ENCODE measurements at regions not wholly inside any gene's neighbourhood (a gene's known extent, or its start where the extent isn't known, plus 50 kb on each side); places are given as distances from the start of the nearest gene placed in this dataset.
A peak's percentile ranks its signal among the peaks of the same experiment; 100 is the strongest.

DNA sequence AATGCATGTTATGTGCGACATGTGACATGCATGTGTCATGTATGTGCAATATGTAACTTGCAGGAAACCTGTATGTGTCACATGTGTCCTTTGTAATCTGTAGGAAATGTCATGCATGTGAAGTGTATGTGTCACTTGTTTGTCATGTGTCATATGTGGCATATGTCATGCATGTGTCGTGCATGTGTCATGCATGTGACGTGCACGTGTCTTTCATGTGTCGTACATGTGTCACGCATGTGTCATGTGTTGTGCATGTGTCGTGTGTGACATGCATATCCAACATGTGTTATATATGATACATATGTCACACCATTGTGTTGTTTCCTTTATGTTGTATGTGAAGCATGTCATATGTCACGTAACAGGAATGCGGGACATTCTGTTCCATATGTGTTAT, 2153.2 kb upstream of the PIK3C3 start:
- peaks cover 0 to 6% of the 10 kb centered on the region in 2 donors for H3K27me3 Mint-ChIP-seq
- ATAC-seq (replicated peaks in 1 of 4) (no peak), DNase-seq (no peak)
- no peak overlapping the region for H3K4me3 Mint-ChIP-seq
- no peaks in the 10 kb centered on the region for H3K36me3 ChIP-seq (ENCODE audit: control insufficient read depth in 2 of 2, extremely low read depth in 1 of 2, insufficient read depth in 1 of 2, low read length in 1 of 2)
- H3K4me3 ChIP-seq (ENCODE audit: control insufficient read depth in 1 of 2, extremely low read depth in 1 of 2, low read length in 1 of 2) = no peak overlapping the region
- no peaks in the 10 kb centered on the region for H3K36me3 Mint-ChIP-seq
- H3K27ac ChIP-seq (ENCODE audit: low read length) = no peak overlapping the region
- H3K9me3 ChIP-seq = peaks cover 3% of the 10 kb centered on the region
- CTCF ChIA-PET = no interaction called here
- H3K27ac Mint-ChIP-seq = no peak overlapping the region
- H3K4me1 ChIP-seq (ENCODE audit: control insufficient read depth in 1 of 2, extremely low read depth in 1 of 2, insufficient read depth in 2 of 2, low read length in 2 of 2) = peaks cover 0 to 2% of the 10 kb centered on the region in 2 experiments
- POLR2A ChIA-PET = no interaction called here
- peaks cover 8 to 15% (median 11%) of the 10 kb centered on the region in 3 donors for H3K9me3 Mint-ChIP-seq
- WGBS (ENCODE audit: insufficient coverage) = 94% methylated on average over 7 of the region's 9 CpGs
- H3K4me1 Mint-ChIP-seq = peaks cover 0 to 3% (median 3%) of the 10 kb centered on the region in 3 donors
- H3K27me3 ChIP-seq (replicated peaks in 1 of 2; ENCODE audit: control insufficient read depth in 2 of 2, extremely low read depth in 1 of 2, insufficient read depth in 2 of 2, low read length in 1 of 2) = peaks cover 0 to 3% of the 10 kb centered on the region in 2 experiments

GRCh38 chr18:39801010-39801409, 2154.0 kb upstream of the PIK3C3 start:
- ATAC-seq (replicated peaks in 1 of 4) = no peak
- Histone ChIP-seq H3K4me3 (ENCODE audit: control insufficient read depth in 1 of 2, extremely low read depth in 1 of 2, low read length in 1 of 2) (no peak overlapping the region), H3K4me1 (ENCODE audit: control insufficient read depth in 1 of 2, extremely low read depth in 1 of 2, insufficient read depth in 2 of 2, low read length in 2 of 2) (peaks cover 0 to 4% of the 10 kb centered on the region in 2 experiments), H3K27me3 (replicated peaks in 1 of 2; ENCODE audit: control insufficient read depth in 2 of 2, extremely low read depth in 1 of 2, insufficient read depth in 2 of 2, low read length in 1 of 2) (peaks cover 0 to 3% of the 10 kb centered on the region in 2 experiments), H3K27ac (ENCODE audit: low read length) (no peak overlapping the region), H3K9me3 (peaks cover 3% of the 10 kb centered on the region), H3K36me3 (ENCODE audit: control insufficient read depth in 2 of 2, extremely low read depth in 1 of 2, insufficient read depth in 1 of 2, low read length in 1 of 2) (no peaks in the 10 kb centered on the region)
- Mint-ChIP-seq H3K9me3 (peaks cover 7 to 15% (median 8%) of the 10 kb centered on the region in 3 donors), H3K4me1 (peaks cover 0 to 3% (median 3%) of the 10 kb centered on the region in 3 donors), H3K27me3 (peaks cover 0 to 6% of the 10 kb centered on the region in 2 donors), H3K36me3 (no peaks in the 10 kb centered on the region), H3K27ac (no peak overlapping the region), H3K4me3 (no peak overlapping the region)
- no peak for DNase-seq
- ChIA-PET POLR2A (no interaction called here), CTCF (no interaction called here)
- 95% methylated on average over 15 of the region's 15 CpGs for WGBS (ENCODE audit: insufficient coverage)

DNA sequence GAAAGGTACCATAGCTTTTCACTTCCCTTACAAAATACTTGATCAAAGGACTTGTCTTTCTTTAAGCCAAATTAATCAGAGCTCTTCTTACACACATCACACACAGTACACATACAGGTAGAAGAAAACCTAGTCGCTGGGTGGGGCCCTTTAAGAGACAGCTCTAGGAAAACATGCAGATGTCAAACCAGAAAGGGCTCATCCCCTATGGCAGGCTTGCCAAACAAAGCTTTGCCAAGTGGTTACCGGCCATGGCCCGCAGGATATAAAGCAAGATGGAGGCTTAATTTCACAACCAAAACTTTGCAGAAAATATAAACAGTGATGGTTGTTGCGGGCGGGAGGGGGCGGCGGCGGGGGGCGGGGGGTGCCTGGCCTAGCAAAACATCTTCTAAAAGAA, 2156.0 kb upstream of the PIK3C3 start:
- 20% methylated on average over 1 of the region's 9 CpGs for WGBS (ENCODE audit: insufficient coverage)
- Mint-ChIP-seq H3K9me3 (peaks cover 8 to 12% (median 10%) of the 10 kb centered on the region in 3 donors), H3K27me3 (peaks cover 0 to 6% of the 10 kb centered on the region in 2 donors), H3K4me1 (peaks cover 0 to 3% (median 3%) of the 10 kb centered on the region in 3 donors), H3K4me3 (peak overlapping the region; percentile 50 to 57 (median 52)), H3K36me3 (no peaks in the 10 kb centered on the region), H3K27ac (no peak overlapping the region)
- H3K36me3 ChIP-seq (ENCODE audit: control insufficient read depth in 2 of 2, extremely low read depth in 1 of 2, insufficient read depth in 1 of 2, low read length in 1 of 2) = no peaks in the 10 kb centered on the region
- no peak overlapping the region for H3K27ac ChIP-seq (ENCODE audit: low read length)
- DNase-seq (no peak), ATAC-seq (replicated peaks in 1 of 4) (no peak)
- H3K27me3 ChIP-seq (replicated peaks in 1 of 2; ENCODE audit: control insufficient read depth in 2 of 2, extremely low read depth in 1 of 2, insufficient read depth in 2 of 2, low read length in 1 of 2) = peaks cover 0 to 3% of the 10 kb centered on the region in 2 experiments
- ChIA-PET POLR2A (no interaction called here), CTCF (no interaction called here)
- peaks cover 3% of the 10 kb centered on the region for H3K9me3 ChIP-seq
- peaks cover 0 to 4% of the 10 kb centered on the region in 2 experiments for H3K4me1 ChIP-seq (ENCODE audit: control insufficient read depth in 1 of 2, extremely low read depth in 1 of 2, insufficient read depth in 2 of 2, low read length in 2 of 2)
- peak overlapping the region in 1 of 2 donors; percentile 95 for H3K4me3 ChIP-seq (ENCODE audit: control insufficient read depth in 1 of 2, extremely low read depth in 1 of 2, low read length in 1 of 2)

- peaks cover 0 to 3% (median 3%) of the 10 kb centered on the region in 3 donors for H3K4me1 Mint-ChIP-seq
- H3K4me3 Mint-ChIP-seq = no peak overlapping the region
- Histone ChIP-seq H3K4me1 (ENCODE audit: control insufficient read depth in 1 of 2, extremely low read depth in 1 of 2, insufficient read depth in 2 of 2, low read length in 2 of 2) (peaks cover 0 to 4% of the 10 kb centered on the region in 2 experiments), H3K27ac (ENCODE audit: low read length) (no peak overlapping the region), H3K27me3 (replicated peaks in 1 of 2; ENCODE audit: control insufficient read depth in 2 of 2, extremely low read depth in 1 of 2, insufficient read depth in 2 of 2, low read length in 1 of 2) (peaks cover 0 to 3% of the 10 kb centered on the region in 2 experiments), H3K9me3 (no peaks in the 10 kb centered on the region), H3K4me3 (ENCODE audit: control insufficient read depth in 1 of 2, extremely low read depth in 1 of 2, low read length in 1 of 2) (no peak overlapping the region), H3K36me3 (ENCODE audit: control insufficient read depth in 2 of 2, extremely low read depth in 1 of 2, insufficient read depth in 1 of 2, low read length in 1 of 2) (no peaks in the 10 kb centered on the region)
- 100% methylated on average over 2 of the region's 3 CpGs for WGBS (ENCODE audit: insufficient coverage)
- peaks cover 5 to 9% (median 7%) of the 10 kb centered on the region in 3 donors for H3K9me3 Mint-ChIP-seq
- H3K27me3 Mint-ChIP-seq = peaks cover 0 to 6% of the 10 kb centered on the region in 2 donors
- H3K27ac Mint-ChIP-seq = no peak overlapping the region
- DNase-seq = no peak
- H3K36me3 Mint-ChIP-seq = no peaks in the 10 kb centered on the region
- CTCF ChIA-PET = no interaction called here
- POLR2A ChIA-PET = no interaction called here
- ATAC-seq (replicated peaks in 1 of 4) = no peak
Measured at GRCh38 chr18:39796393-39796792, 2158.6 kb upstream of the PIK3C3 start.

- Histone ChIP-seq H3K9me3 (no peaks in the 10 kb centered on the region), H3K4me1 (ENCODE audit: control insufficient read depth in 1 of 2, extremely low read depth in 1 of 2, insufficient read depth in 2 of 2, low read length in 2 of 2) (peaks cover 0 to 4% of the 10 kb centered on the region in 2 experiments), H3K36me3 (ENCODE audit: control insufficient read depth in 2 of 2, extremely low read depth in 1 of 2, insufficient read depth in 1 of 2, low read length in 1 of 2) (no peaks in the 10 kb centered on the region), H3K4me3 (ENCODE audit: control insufficient read depth in 1 of 2, extremely low read depth in 1 of 2, low read length in 1 of 2) (no peak overlapping the region), H3K27me3 (replicated peaks in 1 of 2; ENCODE audit: control insufficient read depth in 2 of 2, extremely low read depth in 1 of 2, insufficient read depth in 2 of 2, low read length in 1 of 2) (peaks cover 0 to 3% of the 10 kb centered on the region in 2 experiments), H3K27ac (ENCODE audit: low read length) (no peak overlapping the region)
- no peak overlapping the region for H3K27ac Mint-ChIP-seq
- H3K36me3 Mint-ChIP-seq = no peaks in the 10 kb centered on the region
- H3K4me1 Mint-ChIP-seq = peaks cover 0 to 3% (median 3%) of the 10 kb centered on the region in 3 donors
- H3K9me3 Mint-ChIP-seq = peaks cover 4 to 9% (median 5%) of the 10 kb centered on the region in 3 donors
- POLR2A ChIA-PET = no interaction called here
- peaks cover 0 to 6% of the 10 kb centered on the region in 2 donors for H3K27me3 Mint-ChIP-seq
- no peak overlapping the region for H3K4me3 Mint-ChIP-seq
- WGBS (ENCODE audit: insufficient coverage) = no CpG with 5 or more reads among the region's 1 CpG
- DNase-seq (no peak), ATAC-seq (replicated peaks in 1 of 4) (no peak)
- CTCF ChIA-PET = no interaction called here
Measured at GRCh38 chr18:39795350-39795749, 2159.7 kb upstream of the PIK3C3 start.

GRCh38 chr18:39793609-39794008, 2161.4 kb upstream of the PIK3C3 start:
- Mint-ChIP-seq H3K27ac (no peak overlapping the region), H3K36me3 (no peaks in the 10 kb centered on the region), H3K27me3 (peaks cover 0 to 1% of the 10 kb centered on the region in 2 donors), H3K4me1 (no peaks in the 10 kb centered on the region), H3K4me3 (no peak overlapping the region), H3K9me3 (peaks cover 4 to 9% (median 5%) of the 10 kb centered on the region in 3 donors)
- DNase-seq (no peak), ATAC-seq (replicated peaks in 1 of 4) (no peak)
- no peak overlapping the region for H3K27ac ChIP-seq (ENCODE audit: low read length)
- H3K27me3 ChIP-seq (replicated peaks in 1 of 2; ENCODE audit: control insufficient read depth in 2 of 2, extremely low read depth in 1 of 2, insufficient read depth in 2 of 2, low read length in 1 of 2) = no peaks in the 10 kb centered on the region
- no peaks in the 10 kb centered on the region for H3K36me3 ChIP-seq (ENCODE audit: control insufficient read depth in 2 of 2, extremely low read depth in 1 of 2, insufficient read depth in 1 of 2, low read length in 1 of 2)
- ChIA-PET POLR2A (no interaction called here), CTCF (no interaction called here)
- H3K9me3 ChIP-seq = no peaks in the 10 kb centered on the region
- peaks cover 0 to 2% of the 10 kb centered on the region in 2 experiments for H3K4me1 ChIP-seq (ENCODE audit: control insufficient read depth in 1 of 2, extremely low read depth in 1 of 2, insufficient read depth in 2 of 2, low read length in 2 of 2)
- H3K4me3 ChIP-seq (ENCODE audit: control insufficient read depth in 1 of 2, extremely low read depth in 1 of 2, low read length in 1 of 2) = no peak overlapping the region
- WGBS (ENCODE audit: insufficient coverage) = no CpG with 5 or more reads among the region's 5 CpGs

- WGBS (ENCODE audit: insufficient coverage) = no CpG with 5 or more reads among the region's 1 CpG
- peaks cover 0 to 6% (median 4%) of the 10 kb centered on the region in 3 donors for H3K9me3 Mint-ChIP-seq
- ChIA-PET CTCF (no interaction called here), POLR2A (no interaction called here)
- no peaks in the 10 kb centered on the region for H3K27me3 Mint-ChIP-seq
- H3K4me1 ChIP-seq (ENCODE audit: control insufficient read depth in 1 of 2, extremely low read depth in 1 of 2, insufficient read depth in 2 of 2, low read length in 2 of 2) = no peaks in the 10 kb centered on the region
- ATAC-seq (replicated peaks in 1 of 4) = no peak
- H3K36me3 ChIP-seq (ENCODE audit: control insufficient read depth in 2 of 2, extremely low read depth in 1 of 2, insufficient read depth in 1 of 2, low read length in 1 of 2) = no peaks in the 10 kb centered on the region
- no peak overlapping the region for H3K4me3 Mint-ChIP-seq
- H3K4me1 Mint-ChIP-seq = no peaks in the 10 kb centered on the region
- H3K4me3 ChIP-seq (ENCODE audit: control insufficient read depth in 1 of 2, extremely low read depth in 1 of 2, low read length in 1 of 2) = no peak overlapping the region
- no peak overlapping the region for H3K27ac Mint-ChIP-seq
- H3K9me3 ChIP-seq = no peaks in the 10 kb centered on the region
- H3K27me3 ChIP-seq (replicated peaks in 1 of 2; ENCODE audit: control insufficient read depth in 2 of 2, extremely low read depth in 1 of 2, insufficient read depth in 2 of 2, low read length in 1 of 2) = no peaks in the 10 kb centered on the region
- DNase-seq = no peak
- H3K36me3 Mint-ChIP-seq = no peaks in the 10 kb centered on the region
- H3K27ac ChIP-seq (ENCODE audit: low read length) = no peak overlapping the region
Measured at GRCh38 chr18:39788383-39788782, 2166.7 kb upstream of the PIK3C3 start.

Measured in T-cell (primary cell).